ENCODE measurements at regions not wholly inside any gene's neighbourhood (a gene's known extent, or its start where the extent isn't known, plus 50 kb on each side); places are given as distances from the start of the nearest gene placed in this dataset.
A peak's percentile ranks its signal among the peaks of the same experiment; 100 is the strongest.

DNA sequence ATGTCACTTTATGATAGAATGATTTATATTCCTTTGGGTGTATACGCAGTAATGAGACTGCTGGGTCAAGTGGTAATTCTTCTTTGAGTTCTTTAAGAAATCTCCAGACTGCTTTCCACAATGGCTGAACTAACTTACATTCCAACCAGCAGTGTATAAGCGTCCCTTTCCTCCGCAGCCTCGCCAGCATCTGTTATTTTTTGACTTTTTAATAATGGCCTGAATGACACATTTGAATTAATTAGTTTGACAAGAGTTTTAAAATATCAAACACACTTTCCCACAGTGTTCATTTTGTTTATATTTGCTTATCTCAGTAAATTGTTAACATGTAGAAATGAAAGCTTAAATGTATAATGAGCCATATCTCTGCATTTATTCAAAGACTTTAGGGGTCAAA, 116.8 kb downstream of the TES start:
- H3K27ac ChIP-seq (ENCODE audit: low read depth, low read length) = no peak overlapping the region
- H3K9me3 ChIP-seq (ENCODE audit: control insufficient read depth in 3 of 3, low read length in 3 of 3) = no peaks in the 10 kb centered on the region

DNA sequence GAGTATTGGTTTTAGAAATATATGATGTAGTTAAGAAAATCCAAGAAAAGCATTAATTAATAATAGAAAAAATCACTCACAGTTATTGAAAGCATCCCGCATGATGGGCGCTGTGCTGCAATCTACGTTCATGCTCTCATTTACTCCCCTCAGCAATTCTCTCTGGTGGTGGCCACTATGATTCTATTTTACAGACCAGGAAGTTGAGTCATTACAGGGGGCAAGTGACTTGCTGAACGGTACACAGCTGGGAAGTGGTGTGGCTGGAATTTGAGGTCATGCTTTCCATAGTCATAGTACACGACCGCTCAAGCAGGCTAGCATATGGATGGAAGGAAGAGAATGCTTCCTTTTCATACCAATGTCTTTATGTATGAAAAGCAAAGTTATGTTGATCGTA, 117.4 kb downstream of the TES start:
- peak overlapping the region; percentile 26 for H3K27ac ChIP-seq (ENCODE audit: low read depth, low read length)
- H3K4me1 ChIP-seq (ENCODE audit: control insufficient read depth in 3 of 3, insufficient read depth in 3 of 3, low read length in 3 of 3) = peaks cover 0 to 3% (median 3%) of the 10 kb centered on the region in 3 donors
- H3K27me3 ChIP-seq (ENCODE audit: control insufficient read depth in 3 of 3, insufficient read depth in 3 of 3, low read length in 3 of 3) = no peaks in the 10 kb centered on the region
- H3K9me3 ChIP-seq (ENCODE audit: control insufficient read depth in 3 of 3, low read length in 3 of 3) = no peaks in the 10 kb centered on the region
- H3K36me3 ChIP-seq (ENCODE audit: control insufficient read depth in 3 of 3, insufficient read depth in 3 of 3, low read length in 3 of 3) = no peaks in the 10 kb centered on the region
- H3K9ac ChIP-seq (ENCODE audit: low read depth in 1 of 3, low read length in 3 of 3) = no peak overlapping the region
- no peak overlapping the region for H3K4me3 ChIP-seq (ENCODE audit: low read length in 3 of 3)

More for the DNA sequence above, 116.8 kb downstream of the TES start:
- peaks cover 0 to 3% (median 3%) of the 10 kb centered on the region in 3 donors for H3K4me1 ChIP-seq (ENCODE audit: control insufficient read depth in 3 of 3, insufficient read depth in 3 of 3, low read length in 3 of 3)
- no peak overlapping the region for H3K4me3 ChIP-seq (ENCODE audit: low read length in 3 of 3)
- no peak overlapping the region for H3K9ac ChIP-seq (ENCODE audit: low read depth in 1 of 3, low read length in 3 of 3)
- H3K36me3 ChIP-seq (ENCODE audit: control insufficient read depth in 3 of 3, insufficient read depth in 3 of 3, low read length in 3 of 3) = no peaks in the 10 kb centered on the region
- H3K27me3 ChIP-seq (ENCODE audit: control insufficient read depth in 3 of 3, insufficient read depth in 3 of 3, low read length in 3 of 3) = no peaks in the 10 kb centered on the region

DNA sequence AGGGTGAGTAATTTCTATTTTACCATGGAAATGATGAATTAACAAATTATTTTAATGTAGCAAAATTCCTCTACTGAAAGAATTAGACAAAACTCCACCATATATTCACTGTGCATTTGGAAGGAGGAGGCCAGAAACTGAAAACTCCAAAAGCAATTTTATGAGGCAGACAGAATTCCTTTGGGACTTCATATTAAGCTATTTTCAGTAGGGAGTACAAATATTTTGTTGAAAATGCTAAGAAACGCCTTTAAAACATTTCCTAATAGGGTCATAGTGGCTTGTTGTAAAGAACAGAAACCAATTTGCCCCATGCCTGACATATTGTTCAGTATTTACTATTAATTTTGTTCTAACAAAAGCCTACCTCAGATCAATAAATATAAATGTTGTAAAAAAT, 117.8 kb downstream of the TES start:
- H3K36me3 ChIP-seq (ENCODE audit: control insufficient read depth in 3 of 3, insufficient read depth in 3 of 3, low read length in 3 of 3) = no peaks in the 10 kb centered on the region
- peak overlapping the region; percentile 38 for H3K27ac ChIP-seq (ENCODE audit: low read depth, low read length)
- H3K9ac ChIP-seq (ENCODE audit: low read depth in 1 of 3, low read length in 3 of 3) = no peak overlapping the region

DNA sequence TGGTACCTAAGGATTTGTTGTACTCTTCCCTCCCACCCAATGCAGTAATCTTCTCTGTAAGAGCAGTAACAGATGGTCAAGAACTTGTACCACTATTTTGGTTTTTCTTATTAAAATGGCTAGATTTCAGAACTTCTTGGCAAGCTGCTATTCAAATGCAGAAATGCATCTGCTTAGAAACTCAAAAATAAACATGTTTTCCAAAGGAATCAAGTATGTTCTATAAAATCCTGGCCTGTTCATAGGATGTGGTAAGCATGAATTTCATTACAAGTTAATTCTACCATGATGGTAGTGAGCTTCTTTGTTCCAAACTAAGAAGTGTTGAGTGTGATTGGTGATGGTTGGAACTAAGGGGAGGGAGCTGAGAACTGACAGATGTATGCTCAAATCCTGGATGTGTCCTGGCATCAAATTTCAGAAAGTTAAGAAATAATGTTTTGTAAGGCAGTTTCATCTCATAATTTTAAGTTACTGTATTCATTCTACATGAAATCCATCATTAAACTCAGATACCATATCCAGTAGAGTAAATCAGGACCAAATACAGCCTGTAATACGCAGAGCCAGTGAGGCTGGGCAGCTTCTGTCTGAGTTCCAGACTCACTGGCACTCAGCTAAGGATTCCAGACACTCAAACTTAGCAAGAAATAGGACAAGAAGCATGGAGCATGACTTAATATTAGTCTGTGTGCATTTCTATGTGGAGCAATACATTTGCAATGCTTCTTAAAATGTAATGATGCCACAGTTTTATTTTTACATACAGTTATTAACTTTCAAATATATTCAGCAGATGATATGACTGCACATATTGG, 119.6 kb downstream of the TES start:
- no peak overlapping the region for H3K4me3 ChIP-seq (ENCODE audit: low read length in 3 of 3)
- peaks cover 0 to 3% (median 3%) of the 10 kb centered on the region in 3 donors for H3K4me1 ChIP-seq (ENCODE audit: control insufficient read depth in 3 of 3, insufficient read depth in 3 of 3, low read length in 3 of 3)
- H3K27ac ChIP-seq (ENCODE audit: low read depth, low read length) = peak overlapping the region; percentile 15

More for the DNA sequence above, 117.8 kb downstream of the TES start:
- Histone ChIP-seq H3K27me3 (ENCODE audit: control insufficient read depth in 3 of 3, insufficient read depth in 3 of 3, low read length in 3 of 3) (no peaks in the 10 kb centered on the region), H3K4me1 (ENCODE audit: control insufficient read depth in 3 of 3, insufficient read depth in 3 of 3, low read length in 3 of 3) (peaks cover 0 to 3% (median 3%) of the 10 kb centered on the region in 3 donors), H3K4me3 (ENCODE audit: low read length in 3 of 3) (no peak overlapping the region), H3K9me3 (ENCODE audit: control insufficient read depth in 3 of 3, low read length in 3 of 3) (no peaks in the 10 kb centered on the region)

DNA sequence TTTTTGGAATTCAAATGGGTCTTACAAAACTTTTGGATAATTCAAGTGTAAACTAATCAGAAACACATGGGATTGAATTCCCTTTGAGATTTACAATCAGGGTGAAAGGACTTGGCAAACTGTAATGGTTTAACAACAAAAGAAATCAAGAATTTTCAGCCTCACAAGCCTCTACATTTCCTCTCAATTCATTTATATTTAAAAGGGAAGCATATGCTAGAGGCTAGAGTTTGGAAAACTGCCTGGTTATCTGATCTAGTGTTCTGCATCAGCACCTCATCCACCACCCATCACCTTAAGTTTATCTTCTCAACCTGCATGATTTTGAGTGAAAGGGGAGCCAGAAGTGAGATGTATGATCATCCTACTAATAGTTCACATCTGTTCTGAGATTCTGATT, 120.7 kb downstream of the TES start:
- no peak overlapping the region for H3K4me3 ChIP-seq (ENCODE audit: low read length in 3 of 3)
- no peak overlapping the region for H3K27ac ChIP-seq (ENCODE audit: low read depth, low read length)
- no peak overlapping the region for H3K9ac ChIP-seq (ENCODE audit: low read depth in 1 of 3, low read length in 3 of 3)
- no peaks in the 10 kb centered on the region for H3K36me3 ChIP-seq (ENCODE audit: control insufficient read depth in 3 of 3, insufficient read depth in 3 of 3, low read length in 3 of 3)
- H3K4me1 ChIP-seq (ENCODE audit: control insufficient read depth in 3 of 3, insufficient read depth in 3 of 3, low read length in 3 of 3) = peaks cover 0 to 3% (median 3%) of the 10 kb centered on the region in 3 donors
- no peaks in the 10 kb centered on the region for H3K9me3 ChIP-seq (ENCODE audit: control insufficient read depth in 3 of 3, low read length in 3 of 3)
- no peaks in the 10 kb centered on the region for H3K27me3 ChIP-seq (ENCODE audit: control insufficient read depth in 3 of 3, insufficient read depth in 3 of 3, low read length in 3 of 3)

More for the DNA sequence above, 119.6 kb downstream of the TES start:
- no peaks in the 10 kb centered on the region for H3K36me3 ChIP-seq (ENCODE audit: control insufficient read depth in 3 of 3, insufficient read depth in 3 of 3, low read length in 3 of 3)
- H3K9ac ChIP-seq (ENCODE audit: low read depth in 1 of 3, low read length in 3 of 3) = no peak overlapping the region
- H3K27me3 ChIP-seq (ENCODE audit: control insufficient read depth in 3 of 3, insufficient read depth in 3 of 3, low read length in 3 of 3) = no peaks in the 10 kb centered on the region
- H3K9me3 ChIP-seq (ENCODE audit: control insufficient read depth in 3 of 3, low read length in 3 of 3) = no peaks in the 10 kb centered on the region

DNA sequence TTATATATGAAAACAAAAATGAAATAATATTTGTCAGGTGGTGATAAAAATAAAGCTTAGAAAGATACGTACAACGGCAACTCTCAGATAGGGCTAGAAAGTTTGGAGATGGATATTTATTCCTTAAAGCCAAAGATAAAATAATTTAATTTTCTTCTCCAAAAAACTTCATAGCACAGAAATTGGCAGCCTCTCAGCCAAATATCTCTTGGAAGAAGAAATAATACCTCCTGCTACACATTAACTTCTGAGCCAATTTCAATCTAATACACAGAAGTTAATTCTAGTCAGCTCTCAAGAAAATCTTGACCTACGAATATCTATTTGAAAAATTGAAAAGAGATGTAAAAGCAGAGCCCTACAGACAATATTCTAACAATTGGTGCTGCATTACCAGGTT, 122.4 kb downstream of the TES start:
- Histone ChIP-seq H3K27me3 (ENCODE audit: control insufficient read depth in 3 of 3, insufficient read depth in 3 of 3, low read length in 3 of 3) (no peaks in the 10 kb centered on the region), H3K4me1 (ENCODE audit: control insufficient read depth in 3 of 3, insufficient read depth in 3 of 3, low read length in 3 of 3) (peaks cover 0 to 3% (median 3%) of the 10 kb centered on the region in 3 donors), H3K36me3 (ENCODE audit: control insufficient read depth in 3 of 3, insufficient read depth in 3 of 3, low read length in 3 of 3) (no peaks in the 10 kb centered on the region), H3K9ac (ENCODE audit: low read depth in 1 of 3, low read length in 3 of 3) (no peak overlapping the region), H3K4me3 (ENCODE audit: low read length in 3 of 3) (no peak overlapping the region), H3K27ac (ENCODE audit: low read depth, low read length) (no peak overlapping the region), H3K9me3 (ENCODE audit: control insufficient read depth in 3 of 3, low read length in 3 of 3) (no peaks in the 10 kb centered on the region)

DNA sequence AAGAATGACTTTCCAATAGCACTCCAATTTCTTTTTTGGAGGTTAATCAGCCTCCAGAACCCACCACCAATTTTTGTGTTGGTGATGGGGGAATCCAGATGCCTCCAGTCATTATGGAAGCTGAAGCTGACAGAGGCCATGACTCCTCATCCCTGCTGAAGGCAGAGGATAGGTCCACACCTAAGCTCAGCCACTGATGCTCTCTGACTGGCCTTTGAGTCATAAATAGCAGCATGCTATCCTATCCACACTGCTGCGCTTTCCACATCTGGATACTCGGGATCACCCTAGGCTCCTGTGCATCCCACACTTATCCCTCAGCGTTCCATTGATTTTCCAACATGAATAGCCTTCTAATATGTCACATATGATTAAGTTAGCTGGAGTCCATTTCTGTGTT, 124.2 kb downstream of the TES start:
- Histone ChIP-seq H3K4me3 (ENCODE audit: low read length in 3 of 3) (no peak overlapping the region), H3K27ac (ENCODE audit: low read depth, low read length) (no peak overlapping the region), H3K9ac (ENCODE audit: low read depth in 1 of 3, low read length in 3 of 3) (no peak overlapping the region), H3K36me3 (ENCODE audit: control insufficient read depth in 3 of 3, insufficient read depth in 3 of 3, low read length in 3 of 3) (no peaks in the 10 kb centered on the region), H3K9me3 (ENCODE audit: control insufficient read depth in 3 of 3, low read length in 3 of 3) (no peaks in the 10 kb centered on the region), H3K27me3 (ENCODE audit: control insufficient read depth in 3 of 3, insufficient read depth in 3 of 3, low read length in 3 of 3) (no peaks in the 10 kb centered on the region), H3K4me1 (ENCODE audit: control insufficient read depth in 3 of 3, insufficient read depth in 3 of 3, low read length in 3 of 3) (peaks cover 0 to 3% (median 3%) of the 10 kb centered on the region in 3 donors)

DNA sequence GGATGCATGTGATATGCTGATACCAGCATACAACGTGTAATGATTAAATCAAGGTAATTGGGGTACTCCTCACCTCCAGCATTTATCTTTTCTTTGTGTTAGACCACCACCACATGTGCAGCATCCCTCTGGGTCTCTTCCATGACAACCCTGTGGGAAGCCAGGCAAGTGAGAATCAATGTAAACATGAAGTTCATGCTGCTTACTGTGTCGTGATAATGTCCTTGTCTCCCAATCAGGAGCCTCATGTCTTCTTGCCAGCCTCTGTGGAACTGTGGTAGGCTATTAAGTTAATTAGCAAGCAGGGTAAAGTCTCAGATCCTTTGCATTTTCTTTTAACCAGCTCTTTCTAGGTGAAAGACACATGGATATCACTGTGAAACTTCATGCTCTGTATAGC, 126.7 kb downstream of the TES start:
- Histone ChIP-seq H3K9me3 (ENCODE audit: control insufficient read depth in 3 of 3, low read length in 3 of 3) (no peaks in the 10 kb centered on the region), H3K27me3 (ENCODE audit: control insufficient read depth in 3 of 3, insufficient read depth in 3 of 3, low read length in 3 of 3) (no peaks in the 10 kb centered on the region), H3K36me3 (ENCODE audit: control insufficient read depth in 3 of 3, insufficient read depth in 3 of 3, low read length in 3 of 3) (no peaks in the 10 kb centered on the region), H3K27ac (ENCODE audit: low read depth, low read length) (no peak overlapping the region), H3K4me1 (ENCODE audit: control insufficient read depth in 3 of 3, insufficient read depth in 3 of 3, low read length in 3 of 3) (no peaks in the 10 kb centered on the region), H3K4me3 (ENCODE audit: low read length in 3 of 3) (no peak overlapping the region), H3K9ac (ENCODE audit: low read depth in 1 of 3, low read length in 3 of 3) (no peak overlapping the region)

DNA sequence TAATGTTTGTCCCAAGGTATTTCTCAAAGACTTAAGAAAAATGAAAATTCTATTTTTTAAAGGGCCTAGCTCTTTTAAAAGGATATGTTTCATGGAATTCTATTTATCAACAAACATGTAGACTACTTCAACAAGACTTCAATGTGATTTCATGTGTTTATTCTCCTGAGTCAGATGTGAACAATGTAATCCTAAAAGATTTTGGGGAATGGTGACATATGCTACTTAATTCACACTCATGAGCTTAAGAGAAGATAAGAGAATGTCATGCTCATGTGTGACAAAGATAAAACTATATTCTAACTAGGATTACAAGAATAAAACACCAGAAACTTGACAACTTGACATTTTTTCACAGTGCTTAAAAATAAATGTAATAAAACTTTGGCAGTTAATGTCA, 127.5 kb downstream of the TES start:
- Histone ChIP-seq H3K27me3 (ENCODE audit: control insufficient read depth in 3 of 3, insufficient read depth in 3 of 3, low read length in 3 of 3) (no peaks in the 10 kb centered on the region), H3K4me3 (ENCODE audit: low read length in 3 of 3) (no peak overlapping the region), H3K9me3 (ENCODE audit: control insufficient read depth in 3 of 3, low read length in 3 of 3) (no peaks in the 10 kb centered on the region), H3K9ac (ENCODE audit: low read depth in 1 of 3, low read length in 3 of 3) (no peak overlapping the region), H3K36me3 (ENCODE audit: control insufficient read depth in 3 of 3, insufficient read depth in 3 of 3, low read length in 3 of 3) (no peaks in the 10 kb centered on the region), H3K4me1 (ENCODE audit: control insufficient read depth in 3 of 3, insufficient read depth in 3 of 3, low read length in 3 of 3) (no peaks in the 10 kb centered on the region), H3K27ac (ENCODE audit: low read depth, low read length) (no peak overlapping the region)

DNA sequence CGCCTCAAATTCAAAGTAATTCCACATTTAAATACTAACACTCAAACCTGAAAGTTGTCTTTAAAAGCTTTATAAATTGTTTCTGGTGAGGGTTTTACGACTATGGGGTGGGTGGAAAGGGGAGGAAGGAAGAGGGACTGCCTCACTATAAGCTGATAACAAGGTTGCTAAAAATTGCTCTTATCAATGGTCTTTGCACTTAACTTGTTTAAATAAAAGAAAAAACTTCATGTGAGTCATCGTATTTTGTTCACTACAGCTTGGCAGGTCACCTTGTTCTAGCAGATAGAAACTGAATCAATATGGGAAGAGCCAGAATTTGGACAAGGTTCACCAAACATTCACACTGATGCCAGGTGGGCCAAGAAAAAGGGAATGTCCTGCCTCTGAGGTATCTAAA, 129.2 kb downstream of the TES start:
- no peaks in the 10 kb centered on the region for H3K36me3 ChIP-seq (ENCODE audit: control insufficient read depth in 3 of 3, insufficient read depth in 3 of 3, low read length in 3 of 3)
- H3K4me3 ChIP-seq (ENCODE audit: low read length in 3 of 3) = no peak overlapping the region
- no peaks in the 10 kb centered on the region for H3K4me1 ChIP-seq (ENCODE audit: control insufficient read depth in 3 of 3, insufficient read depth in 3 of 3, low read length in 3 of 3)
- H3K27ac ChIP-seq (ENCODE audit: low read depth, low read length) = no peak overlapping the region
- no peaks in the 10 kb centered on the region for H3K9me3 ChIP-seq (ENCODE audit: control insufficient read depth in 3 of 3, low read length in 3 of 3)
- H3K9ac ChIP-seq (ENCODE audit: low read depth in 1 of 3, low read length in 3 of 3) = no peak overlapping the region
- H3K27me3 ChIP-seq (ENCODE audit: control insufficient read depth in 3 of 3, insufficient read depth in 3 of 3, low read length in 3 of 3) = no peaks in the 10 kb centered on the region

Measured in skeletal muscle tissue (tissue), 3 donors.